OCI-LY7 (cell line): ENCODE measurements at regions not wholly inside any gene's neighbourhood (a gene's known extent, or its start where the extent isn't known, plus 50 kb on each side); places are given as distances from the start of the nearest gene placed in this dataset.

ENCODE experiments used
- BruUV-seq: library from RNA; stranded (reverse); fragments of 400-500 nt; replicated peaks from 2 replicates; lab custom pipeline; 2021; lab: Mats Ljungman, UMichigan
- CTCF ChIA-PET: fragments of 300-600 bp; sonication (Branson Sonifier 250); formaldehyde crosslinking; loops from one replicate; lab custom pipeline; 2022; ENCODE audit warnings: antibody characterized with exemption; ENCODE audit not compliant: unreplicated experiment; lab: Charles Lee
- POLR2A ChIA-PET: fragments of 300-600 bp; sonication (Branson Sonifier 250); formaldehyde crosslinking; loops from one replicate; lab custom pipeline; 2022; ENCODE audit warnings: antibody characterized with exemption; lab: Charles Lee
- DNase-seq: peaks from one replicate; pipeline ENCODE4 v3.0.0-alpha.2; 2015; ENCODE audit warnings: low spot score
- H2AFZ ChIP-seq: fragments of 200-600 bp; sonication (generic), shearing (Covaris generic); 2 replicates; pipeline ENCODE4 v1.6.1; 2014; ENCODE audit warnings: mild to moderate bottlenecking, antibody characterized with exemption, low read length, moderate library complexity
- H3K27ac ChIP-seq: fragments of 200-600 bp; sonication (generic); 2 replicates; pipeline ENCODE4 v1.5.1; 2014; ENCODE audit warnings: mixed run types, low read depth, mild to moderate bottlenecking, moderate library complexity, low read length, inconsistent platforms; ENCODE audit not compliant: poor library complexity, severe bottlenecking
- H3K36me3 ChIP-seq: fragments of 200-600 bp; sonication (generic); 2 replicates; pipeline ENCODE4 v1.6.1; 2014; ENCODE audit warnings: mild to moderate bottlenecking, antibody characterized with exemption, low read length, moderate library complexity, mixed read lengths; ENCODE audit not compliant: insufficient read depth
- H3K4me1 ChIP-seq: fragments of 200-600 bp; sonication (generic); 2 replicates; pipeline ENCODE4 v1.5.1; 2014; ENCODE audit warnings: mild to moderate bottlenecking, low read length; ENCODE audit not compliant: insufficient read depth, poor library complexity, severe bottlenecking
- H3K4me2 ChIP-seq: fragments of 200-600 bp; sonication (generic); 2 replicates; pipeline ENCODE4 v1.6.1; 2014; ENCODE audit warnings: mild to moderate bottlenecking, low read length
- H3K4me3 ChIP-seq: fragments of 200-600 bp; sonication (generic); 2 replicates; pipeline ENCODE4 v1.5.1; 2014; ENCODE audit warnings: mild to moderate bottlenecking, low read depth, low read length; ENCODE audit not compliant: poor library complexity, severe bottlenecking
- H3K79me2 ChIP-seq: fragments of 200-600 bp; sonication (generic); 2 replicates; pipeline ENCODE4 v1.6.1; 2016; ENCODE audit warnings: low read depth, mild to moderate bottlenecking, low read length, moderate library complexity, mixed read lengths; ENCODE audit not compliant: insufficient read depth
- H3K9me2 ChIP-seq: fragments of 200-600 bp; sonication (generic); 2 replicates; pipeline ENCODE4 v1.6.1; 2016; ENCODE audit warnings: mild to moderate bottlenecking, low read length, mixed read lengths; ENCODE audit not compliant: insufficient read depth
- H3K9me3 ChIP-seq: fragments of 200-600 bp; sonication (generic); 2 replicates; pipeline ENCODE4 v1.6.1; 2014; ENCODE audit warnings: mild to moderate bottlenecking, mixed run types, low read length, mixed read lengths
- H4K20me1 ChIP-seq: fragments of 200-600 bp; sonication (generic); 2 replicates; pipeline ENCODE4 v1.6.1; 2014; ENCODE audit warnings: mild to moderate bottlenecking, antibody characterized with exemption, low read length, moderate library complexity, mixed read lengths; ENCODE audit not compliant: insufficient read depth
- EZH2phosphoT487 ChIP-seq: fragments of 200-600 bp; sonication (generic); IDR thresholded peaks from 2 replicates; pipeline ENCODE4 v1.6.1; 2018; ENCODE audit warnings: low read depth, borderline replicate concordance, mild to moderate bottlenecking, mixed run types, antibody characterized with exemption, low read length, moderate library complexity, mixed read lengths
- intact Hi-C: fragments of 100-400 bp; cut with micrococcal nuclease; formaldehyde crosslinking; loops from one replicate; pipeline ENCODE4 v1.10.0; 2022; ENCODE audit not compliant: unreplicated experiment
- TF ChIP-seq, protein P1 (sequence below): fragments of 200-600 bp; sonication (generic); conservative IDR thresholded peaks from 2 replicates; pipeline ENCODE4 v1.5.1; 2014; ENCODE audit warnings: mild to moderate bottlenecking, antibody characterized with exemption, low read length, moderate library complexity, mixed read lengths

DNA sequence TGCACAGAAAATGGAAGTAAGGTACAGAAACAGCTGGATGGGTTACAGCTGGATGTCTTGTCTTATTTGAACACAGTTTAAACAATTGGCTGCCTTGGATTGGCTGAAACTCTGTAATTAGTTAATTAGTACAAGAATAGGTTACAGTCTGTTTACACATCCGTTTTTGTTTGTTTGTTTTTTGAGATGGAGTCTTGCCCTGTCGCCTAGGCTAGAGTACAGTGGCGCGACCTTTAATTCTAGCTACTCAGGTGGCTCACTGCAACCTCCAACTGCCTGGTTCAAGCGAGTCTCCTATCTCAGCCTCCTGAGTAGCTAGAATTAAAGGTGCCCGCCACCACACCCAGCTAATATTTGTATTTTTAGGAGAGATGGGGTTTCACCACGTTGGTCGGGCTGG lies 368.7 kb upstream of the KLF4 start:
- Histone ChIP-seq H3K36me3 (no peaks in the 10 kb centered on the region), H3K4me2 (no peak overlapping the region), H3K9me3 (no peaks in the 10 kb centered on the region), H3K9me2 (no peaks in the 10 kb centered on the region), H4K20me1 (no peaks in the 10 kb centered on the region), H3K4me3 (no peak overlapping the region), H3K79me2 (no peaks in the 10 kb centered on the region), H3K4me1 (no peaks in the 10 kb centered on the region), H2AFZ (no peak overlapping the region), H3K27ac (no peak overlapping the region)
- ChIA-PET POLR2A (no interaction called here), CTCF (no interaction called here)
- intact Hi-C loops, result no loop called here
- no TSS peak for BruUV-seq
- TF ChIP-seq, protein P1, sequence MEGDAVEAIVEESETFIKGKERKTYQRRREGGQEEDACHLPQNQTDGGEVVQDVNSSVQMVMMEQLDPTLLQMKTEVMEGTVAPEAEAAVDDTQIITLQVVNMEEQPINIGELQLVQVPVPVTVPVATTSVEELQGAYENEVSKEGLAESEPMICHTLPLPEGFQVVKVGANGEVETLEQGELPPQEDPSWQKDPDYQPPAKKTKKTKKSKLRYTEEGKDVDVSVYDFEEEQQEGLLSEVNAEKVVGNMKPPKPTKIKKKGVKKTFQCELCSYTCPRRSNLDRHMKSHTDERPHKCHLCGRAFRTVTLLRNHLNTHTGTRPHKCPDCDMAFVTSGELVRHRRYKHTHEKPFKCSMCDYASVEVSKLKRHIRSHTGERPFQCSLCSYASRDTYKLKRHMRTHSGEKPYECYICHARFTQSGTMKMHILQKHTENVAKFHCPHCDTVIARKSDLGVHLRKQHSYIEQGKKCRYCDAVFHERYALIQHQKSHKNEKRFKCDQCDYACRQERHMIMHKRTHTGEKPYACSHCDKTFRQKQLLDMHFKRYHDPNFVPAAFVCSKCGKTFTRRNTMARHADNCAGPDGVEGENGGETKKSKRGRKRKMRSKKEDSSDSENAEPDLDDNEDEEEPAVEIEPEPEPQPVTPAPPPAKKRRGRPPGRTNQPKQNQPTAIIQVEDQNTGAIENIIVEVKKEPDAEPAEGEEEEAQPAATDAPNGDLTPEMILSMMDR, result no peak
- DNase-seq, result no peak

DNA sequence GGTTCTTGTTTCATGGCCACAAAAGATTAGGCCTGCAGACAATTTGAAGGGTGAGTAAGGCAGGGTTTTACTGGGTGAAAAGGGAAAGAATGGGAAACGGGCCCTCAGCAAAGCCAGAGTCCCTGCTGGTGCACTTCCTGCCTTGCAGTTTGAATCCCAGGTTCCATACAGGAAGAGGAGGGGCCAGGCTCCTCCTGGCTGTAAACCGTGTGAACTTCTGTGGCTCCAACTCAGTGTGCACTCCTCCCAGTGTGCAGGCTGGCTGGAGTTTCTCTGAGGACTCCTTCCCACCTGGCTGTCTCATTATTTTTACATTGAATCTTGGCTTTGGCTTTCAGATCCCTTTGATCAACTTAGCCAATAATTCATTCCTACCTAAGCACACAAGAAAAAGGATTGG lies 367.1 kb upstream of the KLF4 start:
- Histone ChIP-seq H3K4me2 (no peak overlapping the region), H2AFZ (no peak overlapping the region), H3K27ac (no peak overlapping the region), H3K79me2 (no peaks in the 10 kb centered on the region), H4K20me1 (no peaks in the 10 kb centered on the region), H3K4me1 (no peaks in the 10 kb centered on the region), H3K9me3 (no peaks in the 10 kb centered on the region), H3K9me2 (no peaks in the 10 kb centered on the region), H3K36me3 (no peaks in the 10 kb centered on the region), H3K4me3 (no peak overlapping the region)
- CTCF ChIA-PET, result no interaction called here
- no TSS peak for BruUV-seq
- DNase-seq, result no peak
- intact Hi-C loops, result no loop called here
- POLR2A ChIA-PET, result no interaction called here
- TF ChIP-seq, protein P1, result no peak
- TF ChIP-seq EZH2phosphoT487, result no peak

DNA sequence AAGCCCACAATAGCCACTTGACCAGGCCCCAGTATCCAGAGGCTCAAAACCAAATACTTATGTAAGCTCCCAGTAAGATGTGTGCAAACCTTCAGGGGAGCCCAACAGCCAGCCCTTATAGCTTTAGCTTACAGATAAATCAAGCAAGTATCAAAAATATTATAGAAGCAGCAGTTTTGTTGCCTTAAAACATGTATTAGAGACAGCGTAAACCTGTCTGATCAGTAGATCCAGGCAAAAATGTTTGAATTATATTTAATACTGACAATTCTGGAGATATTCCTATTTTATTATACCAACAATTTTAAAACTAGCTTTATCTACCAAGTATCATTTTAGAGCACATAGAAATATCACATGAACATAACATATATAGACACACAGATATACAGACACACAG lies 365.6 kb upstream of the KLF4 start:
- intact Hi-C loops, result no loop called here
- Histone ChIP-seq H3K4me3 (no peak overlapping the region), H4K20me1 (no peaks in the 10 kb centered on the region), H3K27ac (no peak overlapping the region), H3K9me3 (no peaks in the 10 kb centered on the region), H3K4me2 (no peak overlapping the region), H3K9me2 (no peaks in the 10 kb centered on the region), H3K36me3 (no peaks in the 10 kb centered on the region), H3K79me2 (no peaks in the 10 kb centered on the region), H2AFZ (no peak overlapping the region), H3K4me1 (no peaks in the 10 kb centered on the region)
- ChIA-PET POLR2A (interaction anchor here (1.1 kb wide), 1 partner anchor 12 kb away, joined by 3 read pairs; no protein-coding TSS in a partner anchor), CTCF (no interaction called here)
- DNase-seq, result no peak
- TF ChIP-seq EZH2phosphoT487, result no peak
- TF ChIP-seq, protein P1, result no peak
- BruUV-seq, result no TSS peak
